ENCODE measurements at regions not wholly inside any gene's neighbourhood (a gene's known extent, or its start where the extent isn't known, plus 50 kb on each side); places are given as distances from the start of the nearest gene placed in this dataset.

DNA sequence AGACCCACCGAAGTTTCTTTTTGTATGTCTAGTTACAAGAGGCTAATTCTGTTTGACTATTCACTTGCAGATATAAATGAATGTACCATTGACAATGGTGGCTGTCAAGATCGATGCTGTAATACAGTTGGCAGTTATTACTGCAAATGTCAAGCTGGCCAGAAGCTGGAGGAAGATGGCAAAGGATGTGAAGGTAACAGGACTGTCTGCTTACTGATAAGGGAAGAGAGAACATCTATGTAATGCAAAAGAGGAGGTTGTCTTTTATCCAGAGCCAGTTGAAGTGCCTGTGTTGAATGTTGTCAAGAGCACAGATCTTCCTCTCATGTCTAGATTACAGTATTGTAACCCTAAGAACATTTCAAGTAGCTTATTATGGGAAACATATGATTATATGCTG, 549.5 kb upstream of the GOLIM4 start:
- H3K9ac ChIP-seq (ENCODE audit: low read length) = no peak overlapping the region
- no peaks in the 10 kb centered on the region for H3K27me3 ChIP-seq (ENCODE audit: control insufficient read depth, insufficient read depth, low read length)
- H3K9me3 ChIP-seq (ENCODE audit: control insufficient read depth, low read depth, low read length) = no peaks in the 10 kb centered on the region
- H3K4me3 ChIP-seq (ENCODE audit: low read length) = no peak overlapping the region
- H3K36me3 ChIP-seq (ENCODE audit: control insufficient read depth, low read depth, low read length) = no peaks in the 10 kb centered on the region
- H3K27ac ChIP-seq (ENCODE audit: low read length) = no peak overlapping the region
- H3K4me1 ChIP-seq (ENCODE audit: control insufficient read depth, low read depth, low read length) = no peaks in the 10 kb centered on the region

DNA sequence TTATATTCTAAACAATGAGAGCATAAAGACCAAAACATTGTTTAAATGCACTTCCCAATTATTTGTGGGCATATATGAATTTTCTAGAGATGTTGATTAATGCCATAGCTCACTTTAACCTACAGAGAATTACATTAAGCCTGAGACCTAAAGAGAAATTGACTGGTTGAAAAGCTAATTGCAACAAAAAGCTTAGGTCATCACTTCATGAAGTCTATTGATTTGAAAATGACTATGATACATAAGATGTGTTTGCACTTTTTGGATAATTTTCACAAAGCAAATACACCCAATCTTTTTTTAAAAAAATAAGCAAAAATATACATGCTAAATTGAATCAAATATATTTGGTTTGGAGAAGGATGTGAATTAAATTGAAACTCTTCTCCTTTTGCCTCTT, 532.8 kb upstream of the GOLIM4 start:
- Histone ChIP-seq H3K36me3 (ENCODE audit: control insufficient read depth, low read depth, low read length) (no peaks in the 10 kb centered on the region), H3K4me1 (ENCODE audit: control insufficient read depth, low read depth, low read length) (peaks cover 3% of the 10 kb centered on the region), H3K4me3 (ENCODE audit: low read length) (no peak overlapping the region), H3K9me3 (ENCODE audit: control insufficient read depth, low read depth, low read length) (no peaks in the 10 kb centered on the region), H3K27ac (ENCODE audit: low read length) (no peak overlapping the region), H3K9ac (ENCODE audit: low read length) (no peak overlapping the region), H3K27me3 (ENCODE audit: control insufficient read depth, insufficient read depth, low read length) (no peaks in the 10 kb centered on the region)

DNA sequence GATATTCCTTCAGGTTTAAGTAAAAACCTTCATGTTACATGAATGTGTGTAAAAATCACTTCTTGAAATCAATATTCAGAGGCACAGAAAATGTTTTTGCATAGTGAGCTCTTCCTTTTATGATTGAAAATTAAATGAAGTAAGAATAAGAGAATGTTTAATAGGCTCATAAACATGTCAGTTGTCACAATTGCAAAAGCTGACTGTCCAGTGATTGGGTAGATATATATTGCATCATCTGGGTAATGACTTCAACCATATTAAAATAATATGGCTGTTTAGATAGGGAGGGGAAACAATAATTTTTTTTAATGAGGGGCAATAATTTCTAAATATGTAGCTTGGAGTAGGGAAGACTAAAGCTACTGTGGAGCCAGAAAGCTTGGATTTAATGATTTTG, 529.8 kb upstream of the GOLIM4 start:
- H3K4me1 ChIP-seq (ENCODE audit: control insufficient read depth, low read depth, low read length) = peaks cover 3% of the 10 kb centered on the region
- H3K27ac ChIP-seq (ENCODE audit: low read length) = no peak overlapping the region
- no peaks in the 10 kb centered on the region for H3K27me3 ChIP-seq (ENCODE audit: control insufficient read depth, insufficient read depth, low read length)
- no peak overlapping the region for H3K9ac ChIP-seq (ENCODE audit: low read length)
- no peaks in the 10 kb centered on the region for H3K9me3 ChIP-seq (ENCODE audit: control insufficient read depth, low read depth, low read length)
- H3K4me3 ChIP-seq (ENCODE audit: low read length) = no peak overlapping the region
- no peaks in the 10 kb centered on the region for H3K36me3 ChIP-seq (ENCODE audit: control insufficient read depth, low read depth, low read length)

DNA sequence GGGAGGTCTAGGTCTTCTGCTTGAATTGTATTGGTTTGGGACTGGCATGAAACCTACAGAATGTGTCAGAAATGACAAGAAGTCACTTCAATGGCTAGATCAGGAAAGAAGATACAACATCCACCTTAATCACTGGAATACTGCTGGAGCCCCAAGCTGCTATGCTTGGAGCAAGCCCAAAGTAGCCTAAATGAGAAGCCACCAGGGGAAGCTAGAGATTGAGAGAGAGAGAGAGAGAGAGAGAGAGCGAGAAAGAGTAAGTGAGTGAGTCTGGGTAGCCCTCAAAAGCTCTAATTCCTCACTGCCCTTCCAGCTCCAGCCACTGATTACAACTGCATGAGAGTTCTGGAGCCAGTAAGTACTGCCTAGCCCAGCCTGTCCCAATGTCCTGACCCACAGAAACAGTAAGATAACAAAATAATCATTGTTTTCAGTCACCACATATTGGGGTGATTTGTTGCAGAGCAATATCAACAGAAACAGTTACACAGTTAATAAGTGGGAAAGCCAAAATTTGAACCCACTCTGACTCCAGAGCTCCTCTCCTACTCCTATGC, 529.2 kb upstream of the GOLIM4 start:
- Histone ChIP-seq H3K27me3 (ENCODE audit: control insufficient read depth, insufficient read depth, low read length) (no peaks in the 10 kb centered on the region), H3K9ac (ENCODE audit: low read length) (no peak overlapping the region), H3K27ac (ENCODE audit: low read length) (no peak overlapping the region)

DNA sequence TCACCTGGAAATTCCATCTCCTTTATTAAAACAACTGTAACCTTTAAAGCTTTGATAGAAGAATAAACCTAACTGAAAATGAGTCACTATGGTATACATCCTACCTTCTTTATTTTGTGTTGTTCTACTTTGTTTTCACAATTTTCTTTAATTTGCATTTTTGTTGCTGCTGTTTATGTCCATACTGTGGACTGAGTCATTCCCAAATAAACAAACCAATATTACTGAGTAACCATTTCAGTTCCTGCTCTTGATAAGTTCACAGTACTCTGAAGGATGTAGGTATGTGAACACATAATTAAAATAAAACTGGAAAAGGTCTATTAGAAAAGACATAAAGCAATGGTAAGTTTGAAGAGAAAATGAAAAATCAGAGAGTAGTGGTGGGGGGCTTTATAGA, 528.5 kb upstream of the GOLIM4 start:
- H3K36me3 ChIP-seq (ENCODE audit: control insufficient read depth, low read depth, low read length) = no peaks in the 10 kb centered on the region
- H3K4me1 ChIP-seq (ENCODE audit: control insufficient read depth, low read depth, low read length) = peaks cover 10% of the 10 kb centered on the region
- no peak overlapping the region for H3K27ac ChIP-seq (ENCODE audit: low read length)
- H3K27me3 ChIP-seq (ENCODE audit: control insufficient read depth, insufficient read depth, low read length) = no peaks in the 10 kb centered on the region
- no peak overlapping the region for H3K9ac ChIP-seq (ENCODE audit: low read length)
- no peak overlapping the region for H3K4me3 ChIP-seq (ENCODE audit: low read length)
- no peaks in the 10 kb centered on the region for H3K9me3 ChIP-seq (ENCODE audit: control insufficient read depth, low read depth, low read length)

More for the DNA sequence above, 529.2 kb upstream of the GOLIM4 start:
- Histone ChIP-seq H3K4me3 (ENCODE audit: low read length) (no peak overlapping the region), H3K9me3 (ENCODE audit: control insufficient read depth, low read depth, low read length) (no peaks in the 10 kb centered on the region), H3K36me3 (ENCODE audit: control insufficient read depth, low read depth, low read length) (no peaks in the 10 kb centered on the region), H3K4me1 (ENCODE audit: control insufficient read depth, low read depth, low read length) (peaks cover 3% of the 10 kb centered on the region)

DNA sequence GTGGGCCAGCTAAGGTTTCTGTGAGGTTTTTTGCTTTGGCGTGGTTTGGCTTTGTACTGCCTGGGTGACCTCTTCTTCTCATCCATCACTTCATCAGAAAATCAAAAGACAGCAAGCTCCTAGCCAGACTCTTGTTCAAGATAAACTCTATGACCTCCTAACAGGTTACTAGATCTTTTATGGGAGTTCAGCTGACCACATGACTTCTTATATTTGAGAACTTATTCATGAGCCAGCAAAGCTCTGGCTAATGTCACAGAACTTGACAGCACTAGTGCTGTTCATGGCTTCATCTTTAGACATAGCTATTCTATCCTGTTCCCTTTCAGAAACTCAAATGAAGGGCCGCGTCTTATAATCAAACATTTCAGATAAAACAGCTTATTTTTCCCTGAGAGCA, 527.1 kb upstream of the GOLIM4 start:
- Histone ChIP-seq H3K4me3 (ENCODE audit: low read length) (no peak overlapping the region), H3K4me1 (ENCODE audit: control insufficient read depth, low read depth, low read length) (peaks cover 24% of the 10 kb centered on the region), H3K27ac (ENCODE audit: low read length) (no peak overlapping the region), H3K36me3 (ENCODE audit: control insufficient read depth, low read depth, low read length) (no peaks in the 10 kb centered on the region), H3K9me3 (ENCODE audit: control insufficient read depth, low read depth, low read length) (no peaks in the 10 kb centered on the region), H3K27me3 (ENCODE audit: control insufficient read depth, insufficient read depth, low read length) (no peaks in the 10 kb centered on the region), H3K9ac (ENCODE audit: low read length) (no peak overlapping the region)

DNA sequence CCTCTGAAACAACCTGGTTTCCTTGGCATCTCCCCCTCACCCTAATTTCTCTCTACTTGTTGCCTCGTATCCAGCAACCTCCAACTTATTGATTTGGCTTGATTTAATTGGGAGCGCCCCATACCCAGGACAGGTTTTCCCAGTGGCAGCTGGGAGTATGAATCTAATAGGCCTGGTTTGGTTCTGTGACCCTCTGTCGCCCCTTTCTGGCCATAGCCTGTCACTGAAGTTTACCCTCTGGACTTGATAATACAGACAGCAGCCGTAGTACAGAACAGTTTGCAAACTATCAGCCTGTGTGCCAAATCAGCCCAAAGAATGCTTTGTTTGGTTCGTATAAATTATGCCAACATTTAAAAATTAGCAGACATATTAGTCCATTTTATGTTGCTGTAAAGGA, 525.1 kb upstream of the GOLIM4 start:
- H3K4me1 ChIP-seq (ENCODE audit: control insufficient read depth, low read depth, low read length) = peaks cover 43% of the 10 kb centered on the region

DNA sequence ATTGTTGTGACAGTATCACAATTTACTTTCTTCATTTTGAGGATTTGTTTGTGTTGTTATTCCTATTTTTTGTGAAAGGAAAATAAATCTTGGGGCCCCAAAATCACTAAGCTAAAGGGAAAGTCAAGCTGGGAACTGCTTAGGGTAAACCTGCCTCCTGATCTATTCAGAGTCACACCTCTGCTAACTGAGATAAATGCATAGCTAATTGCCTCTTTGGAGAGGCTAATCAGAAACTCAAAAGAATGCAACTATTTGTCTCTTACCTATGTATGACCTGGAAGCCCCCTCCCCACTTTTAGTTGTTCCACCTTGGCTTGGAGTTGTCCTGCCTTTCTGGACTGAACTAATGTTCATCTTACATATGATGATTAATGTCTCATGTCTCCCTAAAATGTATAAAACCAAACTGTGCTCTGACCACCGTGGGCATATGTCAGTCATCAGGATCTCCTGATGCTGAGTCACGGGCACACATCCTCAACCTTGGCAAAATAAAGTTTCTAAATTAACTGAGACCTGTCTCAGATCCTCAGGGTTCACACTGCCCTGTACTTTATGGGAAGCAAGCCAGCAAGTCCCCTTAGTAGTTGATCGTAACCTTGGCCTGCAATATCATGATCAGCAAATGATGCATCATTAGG, 523.2 kb upstream of the GOLIM4 start:
- no peak overlapping the region for H3K9ac ChIP-seq (ENCODE audit: low read length)
- no peaks in the 10 kb centered on the region for H3K36me3 ChIP-seq (ENCODE audit: control insufficient read depth, low read depth, low read length)
- no peaks in the 10 kb centered on the region for H3K9me3 ChIP-seq (ENCODE audit: control insufficient read depth, low read depth, low read length)
- H3K4me1 ChIP-seq (ENCODE audit: control insufficient read depth, low read depth, low read length) = peaks cover 60% of the 10 kb centered on the region
- no peaks in the 10 kb centered on the region for H3K27me3 ChIP-seq (ENCODE audit: control insufficient read depth, insufficient read depth, low read length)
- no peak overlapping the region for H3K27ac ChIP-seq (ENCODE audit: low read length)
- no peak overlapping the region for H3K4me3 ChIP-seq (ENCODE audit: low read length)

More for the DNA sequence above, 525.1 kb upstream of the GOLIM4 start:
- H3K36me3 ChIP-seq (ENCODE audit: control insufficient read depth, low read depth, low read length) = no peaks in the 10 kb centered on the region
- no peak overlapping the region for H3K4me3 ChIP-seq (ENCODE audit: low read length)
- H3K27ac ChIP-seq (ENCODE audit: low read length) = no peak overlapping the region
- no peaks in the 10 kb centered on the region for H3K9me3 ChIP-seq (ENCODE audit: control insufficient read depth, low read depth, low read length)
- H3K9ac ChIP-seq (ENCODE audit: low read length) = no peak overlapping the region
- H3K27me3 ChIP-seq (ENCODE audit: control insufficient read depth, insufficient read depth, low read length) = no peaks in the 10 kb centered on the region

DNA sequence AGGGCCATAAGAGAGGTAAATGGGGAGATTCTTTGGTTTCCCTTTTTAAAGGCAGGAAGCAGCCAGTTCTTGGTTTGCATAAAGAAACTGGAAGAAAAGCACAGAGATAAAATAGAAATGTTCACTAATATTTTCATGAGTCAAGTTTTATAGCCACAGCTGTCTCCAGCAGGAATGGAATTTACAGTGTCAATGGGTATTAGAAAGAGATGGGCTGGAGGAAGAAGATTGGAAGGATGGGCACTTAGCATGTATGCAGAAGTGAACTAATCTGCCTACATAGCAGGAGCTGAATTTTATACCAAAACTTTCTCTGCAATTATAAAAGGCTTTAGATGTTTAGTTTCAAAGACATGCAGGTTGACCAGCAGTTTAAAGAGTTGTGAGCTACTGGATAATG, 521.9 kb upstream of the GOLIM4 start:
- peaks cover 62% of the 10 kb centered on the region for H3K4me1 ChIP-seq (ENCODE audit: control insufficient read depth, low read depth, low read length)
- H3K9ac ChIP-seq (ENCODE audit: low read length) = no peak overlapping the region
- H3K4me3 ChIP-seq (ENCODE audit: low read length) = no peak overlapping the region
- H3K27me3 ChIP-seq (ENCODE audit: control insufficient read depth, insufficient read depth, low read length) = no peaks in the 10 kb centered on the region
- H3K27ac ChIP-seq (ENCODE audit: low read length) = peak overlapping the region; percentile 4
- H3K36me3 ChIP-seq (ENCODE audit: control insufficient read depth, low read depth, low read length) = no peaks in the 10 kb centered on the region
- no peaks in the 10 kb centered on the region for H3K9me3 ChIP-seq (ENCODE audit: control insufficient read depth, low read depth, low read length)

DNA sequence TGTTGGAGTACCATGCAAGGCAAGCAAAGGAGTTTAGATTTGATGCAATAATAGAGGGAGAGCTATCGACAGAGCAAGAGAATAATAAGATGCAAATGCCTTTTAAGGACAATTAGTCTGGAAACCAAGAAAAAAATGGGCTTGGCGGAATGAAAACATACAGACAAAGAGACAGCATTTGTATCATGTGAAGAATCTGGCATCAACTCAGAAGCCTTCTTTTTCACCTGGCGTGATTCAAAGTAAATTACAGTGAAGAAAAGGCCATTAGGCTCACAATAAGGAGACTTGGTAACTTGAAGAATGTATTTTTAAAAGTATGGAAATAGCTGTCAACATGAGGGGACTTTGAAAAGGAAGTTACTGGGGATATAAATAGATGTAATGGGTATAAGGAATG, 521.2 kb upstream of the GOLIM4 start:
- Histone ChIP-seq H3K27ac (ENCODE audit: low read length) (peak overlapping the region; percentile 65), H3K36me3 (ENCODE audit: control insufficient read depth, low read depth, low read length) (no peaks in the 10 kb centered on the region), H3K4me3 (ENCODE audit: low read length) (peak overlapping the region; percentile 15), H3K4me1 (ENCODE audit: control insufficient read depth, low read depth, low read length) (peaks cover 62% of the 10 kb centered on the region), H3K9ac (ENCODE audit: low read length) (no peak overlapping the region), H3K27me3 (ENCODE audit: control insufficient read depth, insufficient read depth, low read length) (no peaks in the 10 kb centered on the region), H3K9me3 (ENCODE audit: control insufficient read depth, low read depth, low read length) (no peaks in the 10 kb centered on the region)

DNA sequence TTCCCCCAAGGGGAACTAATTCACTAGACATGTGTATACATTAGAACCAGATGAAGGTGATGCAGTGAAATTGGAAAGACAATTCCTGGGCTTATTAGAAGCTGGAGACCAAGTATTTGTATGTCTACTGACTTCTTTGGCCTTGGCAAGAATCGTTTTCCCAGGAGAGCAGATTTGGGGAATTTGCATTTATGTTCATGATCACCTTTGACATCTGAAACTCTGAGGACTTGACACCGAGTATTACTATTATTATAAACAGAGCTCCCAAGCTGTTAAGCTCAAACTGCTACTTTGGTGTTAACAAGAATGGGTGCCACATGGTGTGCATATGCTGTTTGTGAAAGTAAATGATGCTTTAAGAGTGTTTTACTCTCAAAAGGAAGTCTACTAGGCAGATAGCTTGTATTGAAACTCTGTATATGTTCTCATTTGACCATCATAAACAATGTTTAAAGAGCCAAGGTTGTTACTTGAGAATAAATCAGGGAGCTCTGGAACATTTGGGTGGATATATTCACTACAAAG, 519.8 kb upstream of the GOLIM4 start:
- peak overlapping the region; percentile 21 for H3K4me3 ChIP-seq (ENCODE audit: low read length)
- H3K9me3 ChIP-seq (ENCODE audit: control insufficient read depth, low read depth, low read length) = no peaks in the 10 kb centered on the region
- no peaks in the 10 kb centered on the region for H3K27me3 ChIP-seq (ENCODE audit: control insufficient read depth, insufficient read depth, low read length)
- peak overlapping the region; percentile 73 for H3K27ac ChIP-seq (ENCODE audit: low read length)
- peaks cover 62% of the 10 kb centered on the region for H3K4me1 ChIP-seq (ENCODE audit: control insufficient read depth, low read depth, low read length)
- peak overlapping the region; percentile 33 for H3K9ac ChIP-seq (ENCODE audit: low read length)
- H3K36me3 ChIP-seq (ENCODE audit: control insufficient read depth, low read depth, low read length) = no peaks in the 10 kb centered on the region

DNA sequence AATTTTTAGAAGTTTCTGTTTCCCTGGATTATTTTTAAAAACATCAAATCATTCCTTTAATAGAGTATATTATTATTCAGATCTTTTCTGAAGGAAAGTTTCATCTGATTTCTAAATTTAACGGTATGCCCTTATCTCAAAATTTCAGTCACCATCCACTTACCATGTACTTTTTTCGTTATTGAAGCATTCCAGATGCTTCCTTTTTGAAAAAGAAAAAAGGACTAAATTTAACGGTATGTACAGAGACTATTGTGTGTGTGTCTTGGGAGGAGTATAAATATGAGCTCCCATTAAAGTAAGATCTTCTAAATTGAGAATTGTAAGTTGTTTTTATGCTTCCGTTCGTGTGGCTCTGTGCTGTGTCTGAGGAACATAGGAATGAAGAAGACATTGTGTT, 517.4 kb upstream of the GOLIM4 start:
- Histone ChIP-seq H3K9me3 (ENCODE audit: control insufficient read depth, low read depth, low read length) (no peaks in the 10 kb centered on the region), H3K4me3 (ENCODE audit: low read length) (no peak overlapping the region), H3K36me3 (ENCODE audit: control insufficient read depth, low read depth, low read length) (no peaks in the 10 kb centered on the region), H3K27me3 (ENCODE audit: control insufficient read depth, insufficient read depth, low read length) (no peaks in the 10 kb centered on the region), H3K4me1 (ENCODE audit: control insufficient read depth, low read depth, low read length) (peaks cover 55% of the 10 kb centered on the region), H3K27ac (ENCODE audit: low read length) (no peak overlapping the region), H3K9ac (ENCODE audit: low read length) (no peak overlapping the region)

Measured in iPS-18a (cell line).